ENCODE measurements at regions not wholly inside any gene's neighbourhood (a gene's known extent, or its start where the extent isn't known, plus 50 kb on each side); places are given as distances from the start of the nearest gene placed in this dataset.

DNA sequence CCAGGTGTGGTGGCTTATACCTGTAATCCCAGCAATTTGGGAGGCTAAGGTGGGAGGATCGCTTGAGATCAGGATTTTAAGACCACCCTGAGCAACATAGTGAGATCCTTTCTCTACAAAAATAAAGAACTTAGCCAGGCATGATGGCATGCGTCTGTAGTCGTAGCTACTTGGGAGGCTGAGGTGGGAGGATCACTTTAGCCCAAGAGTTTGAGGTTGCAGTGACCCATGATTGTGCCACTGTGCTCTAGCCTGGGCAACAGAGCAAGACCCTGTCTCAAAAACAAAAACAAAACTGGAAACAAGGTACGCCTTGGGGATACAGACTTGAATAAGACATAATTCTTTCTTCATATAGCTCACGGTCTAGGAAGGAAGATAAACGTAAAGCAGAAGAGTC is 63.1 kb upstream of the GRAMD1B start:
- TF ChIP-seq, protein P1, sequence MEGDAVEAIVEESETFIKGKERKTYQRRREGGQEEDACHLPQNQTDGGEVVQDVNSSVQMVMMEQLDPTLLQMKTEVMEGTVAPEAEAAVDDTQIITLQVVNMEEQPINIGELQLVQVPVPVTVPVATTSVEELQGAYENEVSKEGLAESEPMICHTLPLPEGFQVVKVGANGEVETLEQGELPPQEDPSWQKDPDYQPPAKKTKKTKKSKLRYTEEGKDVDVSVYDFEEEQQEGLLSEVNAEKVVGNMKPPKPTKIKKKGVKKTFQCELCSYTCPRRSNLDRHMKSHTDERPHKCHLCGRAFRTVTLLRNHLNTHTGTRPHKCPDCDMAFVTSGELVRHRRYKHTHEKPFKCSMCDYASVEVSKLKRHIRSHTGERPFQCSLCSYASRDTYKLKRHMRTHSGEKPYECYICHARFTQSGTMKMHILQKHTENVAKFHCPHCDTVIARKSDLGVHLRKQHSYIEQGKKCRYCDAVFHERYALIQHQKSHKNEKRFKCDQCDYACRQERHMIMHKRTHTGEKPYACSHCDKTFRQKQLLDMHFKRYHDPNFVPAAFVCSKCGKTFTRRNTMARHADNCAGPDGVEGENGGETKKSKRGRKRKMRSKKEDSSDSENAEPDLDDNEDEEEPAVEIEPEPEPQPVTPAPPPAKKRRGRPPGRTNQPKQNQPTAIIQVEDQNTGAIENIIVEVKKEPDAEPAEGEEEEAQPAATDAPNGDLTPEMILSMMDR (conservative IDR thresholded peaks at IDR 0.05; ENCODE audit: low read depth, low read length) = no peak
- no peak for DNase-seq (ENCODE audit: low read depth)
- no peak overlapping the region for H3K4me3 ChIP-seq (ENCODE audit: low read depth, low read length)

DNA sequence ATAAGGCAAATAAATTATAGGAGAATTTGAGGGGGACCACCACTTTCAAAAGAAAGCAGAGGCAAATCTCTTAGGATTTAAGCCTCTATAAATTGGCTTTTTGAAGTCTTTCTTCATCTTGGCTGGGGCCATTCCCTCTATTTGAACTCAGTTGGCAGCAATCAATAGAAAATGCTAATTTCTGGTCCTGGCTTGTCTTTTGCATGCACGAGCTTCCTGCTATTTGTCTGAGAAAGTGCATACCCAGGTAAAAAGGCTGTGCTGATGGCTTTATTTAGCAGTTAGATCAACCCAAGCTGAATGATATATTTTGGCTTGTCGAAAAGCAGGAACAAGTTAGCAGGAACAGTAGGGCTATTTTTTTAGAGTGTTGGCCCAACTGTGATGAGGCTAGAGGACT is 64.1 kb upstream of the GRAMD1B start:
- H3K4me3 ChIP-seq (ENCODE audit: low read depth, low read length) = no peak overlapping the region
- TF ChIP-seq, protein P1 (conservative IDR thresholded peaks at IDR 0.05; ENCODE audit: low read depth, low read length) = no peak
- DNase-seq (ENCODE audit: low read depth) = no peak

DNA sequence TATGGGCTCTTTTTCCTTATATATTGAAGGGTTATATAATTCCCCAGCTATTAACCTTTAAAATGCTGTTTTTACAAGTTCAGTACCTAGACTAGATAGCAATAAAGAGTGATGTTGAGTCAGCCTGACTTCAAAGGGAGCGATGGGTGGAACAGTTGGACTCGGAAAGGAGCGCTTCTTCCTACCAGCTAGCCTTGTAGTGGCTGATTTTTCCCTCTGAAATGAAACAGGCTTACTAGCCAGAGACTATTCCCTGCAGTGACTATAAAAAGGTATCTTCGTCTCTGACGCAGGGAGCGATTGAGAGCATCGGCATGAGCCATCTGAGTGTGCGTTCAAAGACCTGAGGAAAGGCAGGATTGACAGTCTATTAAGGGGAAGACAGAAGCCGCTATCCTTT is 66.0 kb upstream of the GRAMD1B start:
- no peak for DNase-seq (ENCODE audit: low read depth)
- TF ChIP-seq, protein P1 (conservative IDR thresholded peaks at IDR 0.05; ENCODE audit: low read depth, low read length) = no peak
- no peak overlapping the region for H3K4me3 ChIP-seq (ENCODE audit: low read depth, low read length)

DNA sequence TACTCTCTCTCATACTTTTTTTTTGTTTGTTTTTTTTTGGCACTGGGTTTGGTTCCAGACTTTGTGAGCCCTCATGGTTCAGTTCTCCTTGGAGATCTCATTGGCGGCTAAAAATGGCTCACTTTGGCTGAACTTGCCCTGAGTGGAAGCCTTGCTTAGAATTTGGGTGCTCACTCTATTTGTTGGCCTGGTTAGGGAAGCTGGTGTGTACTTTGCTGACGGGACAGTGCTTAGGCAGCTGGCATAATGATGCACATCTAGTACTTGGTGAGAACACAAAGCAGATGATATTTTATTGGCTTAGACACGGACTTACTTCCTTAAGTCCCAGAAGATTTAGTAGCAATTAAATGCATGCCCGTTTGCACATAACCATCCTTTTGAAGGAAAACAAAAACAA is 66.5 kb upstream of the GRAMD1B start:
- no peak overlapping the region for H3K4me3 ChIP-seq (ENCODE audit: low read depth, low read length)
- DNase-seq (ENCODE audit: low read depth) = no peak
- TF ChIP-seq, protein P1 (conservative IDR thresholded peaks at IDR 0.05; ENCODE audit: low read depth, low read length) = no peak

DNA sequence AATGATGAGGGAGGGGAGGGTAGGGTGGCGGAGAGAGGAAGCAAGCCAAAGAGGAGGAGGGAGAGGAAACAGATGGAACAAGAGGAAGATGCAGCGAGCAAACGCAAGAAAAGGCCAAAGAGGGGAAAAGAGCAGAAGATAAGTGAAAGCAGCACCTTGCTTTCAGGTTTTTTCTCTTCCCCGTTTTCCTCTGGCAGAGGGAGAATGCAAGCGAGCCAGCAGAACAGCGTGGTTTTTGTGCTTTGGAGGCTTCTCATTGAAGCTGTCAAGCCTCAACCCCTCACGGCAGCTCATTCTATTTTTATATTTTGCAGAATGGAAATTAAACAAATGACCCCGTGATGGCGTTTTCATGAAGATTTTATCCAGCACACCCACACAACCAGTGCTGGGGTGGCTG is 67.1 kb upstream of the GRAMD1B start:
- no peak overlapping the region for H3K4me3 ChIP-seq (ENCODE audit: low read depth, low read length)
- DNase-seq (ENCODE audit: low read depth) = no peak
- TF ChIP-seq, protein P1 (conservative IDR thresholded peaks at IDR 0.05; ENCODE audit: low read depth, low read length) = no peak

DNA sequence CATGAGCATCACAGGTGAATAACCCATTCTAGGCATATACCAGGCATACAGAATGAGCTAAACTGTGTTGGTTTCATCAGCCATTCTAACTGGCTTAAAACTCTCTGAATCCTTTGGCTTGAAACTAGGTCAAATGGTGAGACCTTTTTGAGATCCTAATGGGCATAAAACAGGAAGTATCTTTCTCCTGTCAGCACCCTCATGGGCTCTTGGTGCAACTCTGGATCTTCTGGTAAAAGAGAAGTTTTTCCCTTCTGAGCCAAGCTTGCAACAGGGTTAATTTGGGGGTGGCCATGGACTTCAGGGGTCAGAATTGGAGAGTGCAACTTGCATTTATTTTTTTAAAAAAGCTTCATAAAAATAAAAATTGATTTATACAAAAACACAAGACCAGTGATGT is 67.9 kb upstream of the GRAMD1B start:
- TF ChIP-seq, protein P1 (conservative IDR thresholded peaks at IDR 0.05; ENCODE audit: low read depth, low read length) = no peak
- H3K4me3 ChIP-seq (ENCODE audit: low read depth, low read length) = no peak overlapping the region
- no peak for DNase-seq (ENCODE audit: low read depth)

DNA sequence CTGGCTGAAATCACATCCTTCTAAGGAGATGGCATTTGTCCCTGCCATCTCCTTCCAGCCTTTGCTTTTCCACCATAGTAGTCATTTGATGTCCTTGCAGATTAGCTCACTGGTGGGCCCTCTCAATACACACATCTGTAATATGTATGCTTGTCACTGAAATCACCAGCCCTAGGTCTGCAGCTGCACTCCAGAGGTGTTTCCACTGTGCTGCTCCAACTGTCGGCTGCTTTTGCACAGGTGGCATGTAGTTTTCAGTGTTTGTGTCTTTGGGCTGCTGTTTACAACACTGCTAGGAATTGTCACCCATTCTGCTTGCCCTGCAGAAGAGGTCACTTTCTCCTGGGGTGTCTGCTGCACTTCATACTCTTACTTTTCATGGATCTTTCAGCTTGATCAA is 69.0 kb upstream of the GRAMD1B start:
- TF ChIP-seq, protein P1 (conservative IDR thresholded peaks at IDR 0.05; ENCODE audit: low read depth, low read length) = no peak
- DNase-seq (ENCODE audit: low read depth) = no peak
- H3K4me3 ChIP-seq (ENCODE audit: low read depth, low read length) = no peak overlapping the region

All from epithelial cell of proximal tubule (primary cell).